ENCODE measurements at regions not wholly inside any gene's neighbourhood (a gene's known extent, or its start where the extent isn't known, plus 50 kb on each side); places are given as distances from the start of the nearest gene placed in this dataset.

DNA sequence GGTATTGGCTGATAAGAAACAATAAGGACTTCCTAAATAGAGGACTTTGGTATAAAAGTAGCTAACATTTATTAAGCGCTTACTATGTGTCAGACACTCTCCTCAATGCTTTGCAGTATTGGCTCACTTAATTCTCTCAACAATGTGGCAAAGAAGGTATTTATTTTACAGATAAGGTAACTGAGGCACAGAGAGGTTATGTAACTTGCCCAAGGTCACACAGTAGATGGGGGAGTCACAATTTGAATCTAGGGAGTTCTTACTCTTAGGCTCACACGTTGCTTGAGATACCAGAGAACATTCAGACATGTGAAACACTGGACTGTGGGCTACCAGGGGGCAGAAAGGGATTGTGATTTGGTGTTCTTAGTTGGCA, 60.8 kb upstream of the GPR158 start:
- DNase-seq = no peak

DNA sequence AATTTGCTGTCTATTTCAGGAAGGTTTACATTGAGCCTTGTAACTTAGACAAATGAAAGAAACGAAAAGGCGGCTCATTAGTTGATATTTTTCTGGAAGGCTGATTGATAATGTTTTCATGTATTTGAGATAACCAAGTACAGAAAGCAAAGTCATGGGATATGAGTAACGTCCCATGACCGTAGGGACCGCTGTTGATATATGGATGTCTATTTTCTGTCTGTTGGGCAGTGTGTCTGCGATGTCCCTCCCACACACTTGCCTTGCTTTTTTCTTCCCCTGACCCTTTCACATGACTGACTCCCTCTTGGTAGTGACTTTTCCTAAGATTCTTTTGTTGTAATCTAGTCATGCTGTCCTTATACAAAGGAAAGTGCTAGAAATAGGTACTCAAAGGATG, 57.0 kb upstream of the GPR158 start:
- DNase-seq = no peak

DNA sequence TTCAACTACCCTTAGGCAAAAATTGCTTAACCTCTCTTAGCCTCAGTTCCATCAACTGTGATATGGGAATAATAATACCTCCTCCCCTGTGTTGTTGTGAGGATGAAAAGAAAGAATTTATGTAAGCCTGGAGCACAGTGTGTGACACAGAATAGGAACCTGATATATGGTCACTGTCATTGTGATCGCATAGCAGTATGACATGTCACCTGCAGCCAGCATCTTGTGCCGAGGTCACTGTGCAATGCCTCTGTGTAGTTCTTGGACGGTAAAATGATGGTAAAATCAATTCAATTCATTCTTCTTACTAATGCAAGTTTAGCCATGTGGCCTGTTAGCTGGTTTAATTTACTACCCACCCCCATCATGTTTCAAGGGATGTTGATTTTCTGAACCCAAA, 54.6 kb upstream of the GPR158 start:
- DNase-seq = no peak
